ENCODE measurements at regions not wholly inside any gene's neighbourhood (a gene's known extent, or its start where the extent isn't known, plus 50 kb on each side); places are given as distances from the start of the nearest gene placed in this dataset.

GRCh38 chr6:106771822-106772221 is 142.4 kb downstream of the QRSL1 start:
- TF ChIP-seq POLR2AphosphoS5 (IDR thresholded peaks at IDR 0.05; ENCODE audit: borderline replicate concordance, low read depth, low read length) (no peak), EZH2 (IDR thresholded peaks at IDR 0.05) (no peak), FOXP2 (optimal IDR thresholded peaks at IDR 0.05; ENCODE audit: control extremely low read depth, extremely low read length, insufficient read depth) (no peak)

GRCh38 chr6:106770663-106771062 is 141.3 kb downstream of the QRSL1 start:
- no peak for DNase-seq (ENCODE audit: low read depth, low spot score)
- Histone ChIP-seq H3K9ac (ENCODE audit: insufficient read length) (no peak overlapping the region), H3K36me3 (ENCODE audit: insufficient read depth, low read length) (no peaks in the 10 kb centered on the region), H3K9me3 (ENCODE audit: low read depth, low read length) (peaks cover 3% of the 10 kb centered on the region; the same call in 1 of the 2 replicates), H3K27ac (no peak overlapping the region), H3K4me3 (no peak overlapping the region)
- TF ChIP-seq EZH2 (IDR thresholded peaks at IDR 0.05) (no peak), FOXP2 (optimal IDR thresholded peaks at IDR 0.05; ENCODE audit: control extremely low read depth, extremely low read length, insufficient read depth) (no peak), POLR2AphosphoS5 (IDR thresholded peaks at IDR 0.05; ENCODE audit: borderline replicate concordance, low read depth, low read length) (no peak)

More at GRCh38 chr6:106771822-106772221, 142.4 kb downstream of the QRSL1 start:
- Histone ChIP-seq H3K4me3 (no peak overlapping the region), H3K9ac (ENCODE audit: insufficient read length) (no peak overlapping the region), H3K9me3 (ENCODE audit: low read depth, low read length) (peaks cover 3% of the 10 kb centered on the region; the same call in 1 of the 2 replicates), H3K27ac (no peak overlapping the region), H3K36me3 (ENCODE audit: insufficient read depth, low read length) (no peaks in the 10 kb centered on the region)
- no peak for DNase-seq (ENCODE audit: low read depth, low spot score)

- no peak for DNase-seq (ENCODE audit: low read depth, low spot score)
- Histone ChIP-seq H3K4me3 (no peak overlapping the region), H3K36me3 (ENCODE audit: insufficient read depth, low read length) (no peaks in the 10 kb centered on the region), H3K27ac (no peak overlapping the region), H3K9me3 (ENCODE audit: low read depth, low read length) (peaks cover 3% of the 10 kb centered on the region; the same call in 1 of the 2 replicates), H3K9ac (ENCODE audit: insufficient read length) (no peak overlapping the region)
- no peak for TF ChIP-seq FOXP2 (optimal IDR thresholded peaks at IDR 0.05; ENCODE audit: control extremely low read depth, extremely low read length, insufficient read depth)
- no peak for TF ChIP-seq EZH2 (IDR thresholded peaks at IDR 0.05)
- TF ChIP-seq POLR2AphosphoS5 (IDR thresholded peaks at IDR 0.05; ENCODE audit: borderline replicate concordance, low read depth, low read length) = no peak
These were observed 140.7 kb downstream of the QRSL1 start for GRCh38 chr6:106770081-106770480.

GRCh38 chr6:106767271-106767670 is 137.9 kb downstream of the QRSL1 start:
- DNase-seq (ENCODE audit: low read depth, low spot score) = no peak
- Histone ChIP-seq H3K27ac (no peak overlapping the region), H3K36me3 (ENCODE audit: insufficient read depth, low read length) (no peaks in the 10 kb centered on the region), H3K4me3 (no peak overlapping the region), H3K9ac (ENCODE audit: insufficient read length) (no peak overlapping the region), H3K9me3 (ENCODE audit: low read depth, low read length) (peaks cover 3% of the 10 kb centered on the region; the same call in 1 of the 2 replicates)
- TF ChIP-seq EZH2 (IDR thresholded peaks at IDR 0.05) (no peak), FOXP2 (optimal IDR thresholded peaks at IDR 0.05; ENCODE audit: control extremely low read depth, extremely low read length, insufficient read depth) (no peak), POLR2AphosphoS5 (IDR thresholded peaks at IDR 0.05; ENCODE audit: borderline replicate concordance, low read depth, low read length) (no peak)

GRCh38 chr6:106766201-106766600 is 136.8 kb downstream of the QRSL1 start:
- no peak for DNase-seq (ENCODE audit: low read depth, low spot score)
- H3K36me3 ChIP-seq (ENCODE audit: insufficient read depth, low read length) = no peaks in the 10 kb centered on the region
- no peak overlapping the region for H3K9ac ChIP-seq (ENCODE audit: insufficient read length)
- peaks cover 3% of the 10 kb centered on the region; the same call in 1 of the 2 replicates for H3K9me3 ChIP-seq (ENCODE audit: low read depth, low read length)
- no peak for TF ChIP-seq POLR2AphosphoS5 (IDR thresholded peaks at IDR 0.05; ENCODE audit: borderline replicate concordance, low read depth, low read length)
- no peak for TF ChIP-seq EZH2 (IDR thresholded peaks at IDR 0.05)
- no peak for TF ChIP-seq FOXP2 (optimal IDR thresholded peaks at IDR 0.05; ENCODE audit: control extremely low read depth, extremely low read length, insufficient read depth)
- H3K4me3 ChIP-seq = no peak overlapping the region
- H3K27ac ChIP-seq = no peak overlapping the region

GRCh38 chr6:106765496-106765895 is 136.1 kb downstream of the QRSL1 start:
- Histone ChIP-seq H3K9me3 (ENCODE audit: low read depth, low read length) (peaks cover 3% of the 10 kb centered on the region; the same call in 1 of the 2 replicates), H3K9ac (ENCODE audit: insufficient read length) (no peak overlapping the region), H3K36me3 (ENCODE audit: insufficient read depth, low read length) (no peaks in the 10 kb centered on the region), H3K27ac (no peak overlapping the region), H3K4me3 (no peak overlapping the region)
- no peak for DNase-seq (ENCODE audit: low read depth, low spot score)
- TF ChIP-seq FOXP2 (optimal IDR thresholded peaks at IDR 0.05; ENCODE audit: control extremely low read depth, extremely low read length, insufficient read depth) (no peak), POLR2AphosphoS5 (IDR thresholded peaks at IDR 0.05; ENCODE audit: borderline replicate concordance, low read depth, low read length) (no peak), EZH2 (IDR thresholded peaks at IDR 0.05) (no peak)

- TF ChIP-seq FOXP2 (optimal IDR thresholded peaks at IDR 0.05; ENCODE audit: control extremely low read depth, extremely low read length, insufficient read depth) (no peak), POLR2AphosphoS5 (IDR thresholded peaks at IDR 0.05; ENCODE audit: borderline replicate concordance, low read depth, low read length) (no peak), EZH2 (IDR thresholded peaks at IDR 0.05) (no peak)
- H3K9ac ChIP-seq (ENCODE audit: insufficient read length) = no peak overlapping the region
- no peak overlapping the region for H3K4me3 ChIP-seq
- DNase-seq (ENCODE audit: low read depth, low spot score) = no peak
- no peak overlapping the region for H3K27ac ChIP-seq
- H3K9me3 ChIP-seq (ENCODE audit: low read depth, low read length) = no peaks in the 10 kb centered on the region
- no peaks in the 10 kb centered on the region for H3K36me3 ChIP-seq (ENCODE audit: insufficient read depth, low read length)
These were observed 135.1 kb downstream of the QRSL1 start for GRCh38 chr6:106764353-106764980.

GRCh38 chr6:106763361-106763760 is 134.0 kb downstream of the QRSL1 start:
- Histone ChIP-seq H3K9ac (ENCODE audit: insufficient read length) (no peak overlapping the region), H3K36me3 (ENCODE audit: insufficient read depth, low read length) (no peaks in the 10 kb centered on the region), H3K4me3 (no peak overlapping the region), H3K27ac (no peak overlapping the region), H3K9me3 (ENCODE audit: low read depth, low read length) (no peaks in the 10 kb centered on the region)
- no peak for DNase-seq (ENCODE audit: low read depth, low spot score)
- TF ChIP-seq FOXP2 (optimal IDR thresholded peaks at IDR 0.05; ENCODE audit: control extremely low read depth, extremely low read length, insufficient read depth) (no peak), POLR2AphosphoS5 (IDR thresholded peaks at IDR 0.05; ENCODE audit: borderline replicate concordance, low read depth, low read length) (no peak), EZH2 (IDR thresholded peaks at IDR 0.05) (no peak)
